Glomerular visceral epithelial cell (primary cell): ENCODE measurements at regions not wholly inside any gene's neighbourhood (a gene's known extent, or its start where the extent isn't known, plus 50 kb on each side); places are given as distances from the start of the nearest gene placed in this dataset.
"Not testable (repeated sequence)": the region's sequence is repeated elsewhere in the genome, so short reads cannot be mapped to it uniquely, and the experiment has no call there.

Source experiments
- DNase-seq: peaks from one replicate; pipeline ENCODE4 v3.0.0-alpha.2; 2016; ENCODE audit errors: extremely low spot score

DNA sequence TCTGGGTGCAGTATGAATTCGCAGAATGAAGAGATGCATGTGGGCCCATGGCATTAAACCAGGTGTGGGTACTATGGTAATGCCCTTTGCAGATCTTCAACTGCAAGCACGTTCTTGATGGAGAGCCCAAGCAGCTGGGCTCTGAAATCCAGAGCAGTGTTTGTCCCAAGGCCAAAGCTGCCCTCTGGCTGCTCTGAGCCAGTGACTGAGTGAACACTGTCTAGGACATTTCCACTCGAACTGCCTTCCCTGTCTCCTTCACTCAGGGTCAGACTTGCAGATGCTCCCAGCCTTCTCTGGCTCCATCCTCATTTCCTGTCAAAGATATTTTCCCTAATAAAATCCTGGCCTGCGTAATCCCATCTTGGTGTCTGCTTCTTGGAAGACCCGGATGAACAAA lies 80.2 kb upstream of the GJB6 start:
- DNase-seq: no peak

DNA sequence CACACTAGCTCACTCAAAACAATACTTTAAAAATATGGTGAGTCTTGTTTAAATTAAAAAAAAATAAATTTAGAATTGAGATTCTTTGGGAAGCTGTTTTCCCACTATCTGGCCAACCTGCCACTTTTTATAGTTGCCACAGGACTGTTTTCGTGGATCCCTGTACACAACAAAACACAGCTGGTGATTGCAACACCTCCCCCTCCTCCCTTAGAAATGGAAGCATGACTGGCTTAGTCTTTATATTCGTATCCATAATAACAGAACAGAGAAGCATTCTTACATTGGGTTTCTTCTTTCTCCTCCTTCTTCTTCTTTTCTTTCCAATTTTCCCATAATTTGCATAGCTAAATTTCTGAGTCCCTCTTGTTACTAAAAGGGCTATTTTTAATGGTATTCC lies 79.5 kb upstream of the GJB6 start:
- no peak for DNase-seq

DNA sequence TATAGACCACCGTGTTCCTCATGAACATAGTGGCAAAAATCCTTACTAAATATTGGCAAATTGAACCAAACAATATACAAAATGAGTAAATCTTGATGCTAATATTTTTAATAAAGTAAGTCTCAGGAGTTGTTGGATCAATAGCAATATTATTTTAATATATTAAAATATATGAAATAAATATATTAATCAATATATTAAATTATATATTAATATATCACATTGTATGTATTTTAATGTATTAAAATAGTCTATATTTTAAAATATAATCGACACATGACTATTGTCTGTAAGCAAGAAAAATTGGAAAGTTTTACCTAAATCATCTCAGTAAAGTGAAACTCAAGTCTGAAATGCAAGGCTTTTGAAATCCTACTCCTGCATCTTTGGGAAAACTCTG lies 78.9 kb upstream of the GJB6 start:
- no peak for DNase-seq

DNA sequence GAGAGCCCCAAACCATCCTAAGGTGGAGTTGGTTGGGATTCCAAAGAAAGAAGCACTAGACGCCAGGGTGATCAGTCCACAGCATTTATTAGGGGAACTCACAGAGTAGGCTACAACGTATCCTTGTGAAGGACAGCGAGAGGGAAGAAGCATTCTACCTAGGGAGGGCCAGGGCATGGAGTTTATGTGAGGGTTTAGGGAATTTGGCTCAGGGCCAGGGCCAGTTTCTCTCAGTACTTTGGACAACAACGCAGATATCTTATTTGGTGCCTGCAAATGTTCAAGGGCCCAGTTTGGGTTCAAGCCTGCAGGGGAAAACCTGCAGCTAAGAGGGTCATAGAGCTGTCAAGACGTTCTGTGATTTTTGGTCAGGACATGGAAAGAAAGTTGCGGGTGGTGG lies 73.9 kb upstream of the GJB6 start:
- no peak for DNase-seq

DNA sequence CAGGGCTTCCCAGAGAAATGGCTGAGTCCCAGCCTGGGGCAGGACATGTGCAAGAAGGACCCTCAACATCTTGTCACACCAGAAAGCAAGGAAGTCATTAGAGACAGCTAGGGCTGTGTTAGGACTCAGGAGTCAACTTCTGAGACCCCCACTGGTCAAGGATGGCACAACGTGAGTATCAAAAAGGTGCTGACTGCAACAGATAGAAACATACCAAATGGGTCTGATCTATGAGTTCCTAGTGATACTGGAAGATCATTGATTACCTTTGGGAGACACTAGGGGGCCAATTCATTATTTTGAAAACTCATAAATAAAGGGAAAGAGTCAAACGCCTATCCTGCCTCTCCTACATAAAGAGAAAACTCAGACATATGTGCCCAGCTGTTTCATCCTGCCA lies 73.5 kb upstream of the GJB6 start:
- no peak for DNase-seq

DNA sequence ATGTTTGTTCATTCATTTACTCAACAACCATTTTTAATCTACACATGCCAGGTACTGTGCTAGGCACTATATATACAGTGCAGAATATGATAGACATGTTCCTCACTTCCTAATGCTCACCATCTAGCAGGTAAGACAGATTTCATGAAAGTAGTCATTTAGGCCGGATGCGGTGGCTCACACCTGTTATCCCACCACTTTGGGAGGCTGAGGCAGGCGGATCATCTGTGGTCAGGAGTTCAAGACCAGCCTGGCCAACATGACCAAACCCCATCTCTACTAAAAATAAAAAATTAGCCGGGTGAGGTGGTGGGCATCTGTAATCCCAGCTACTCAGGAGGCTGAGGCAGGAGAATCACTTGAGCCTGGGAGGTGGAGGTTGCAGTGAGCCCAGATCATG lies 71.9 kb upstream of the GJB6 start:
- DNase-seq: not testable (repeated sequence)

DNA sequence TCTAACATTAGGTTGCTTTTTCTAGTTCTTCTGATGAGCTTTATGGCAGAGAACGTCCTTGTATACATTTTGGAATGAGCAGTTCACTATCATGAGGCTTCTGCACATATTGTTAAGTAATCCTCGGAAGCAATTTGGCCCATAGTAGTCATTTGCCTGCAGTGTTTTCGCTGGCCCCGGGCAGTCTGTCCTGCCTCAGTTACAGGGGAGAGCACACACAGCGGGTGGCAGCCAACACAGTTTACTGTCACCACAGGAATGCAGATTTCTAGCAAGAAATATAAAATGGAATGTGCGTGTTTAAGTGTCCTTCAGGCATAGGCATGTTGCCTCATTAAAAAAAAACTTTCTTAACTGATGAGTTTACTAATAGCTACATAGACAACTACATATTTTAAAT lies 71.5 kb upstream of the GJB6 start:
- DNase-seq: no peak

DNA sequence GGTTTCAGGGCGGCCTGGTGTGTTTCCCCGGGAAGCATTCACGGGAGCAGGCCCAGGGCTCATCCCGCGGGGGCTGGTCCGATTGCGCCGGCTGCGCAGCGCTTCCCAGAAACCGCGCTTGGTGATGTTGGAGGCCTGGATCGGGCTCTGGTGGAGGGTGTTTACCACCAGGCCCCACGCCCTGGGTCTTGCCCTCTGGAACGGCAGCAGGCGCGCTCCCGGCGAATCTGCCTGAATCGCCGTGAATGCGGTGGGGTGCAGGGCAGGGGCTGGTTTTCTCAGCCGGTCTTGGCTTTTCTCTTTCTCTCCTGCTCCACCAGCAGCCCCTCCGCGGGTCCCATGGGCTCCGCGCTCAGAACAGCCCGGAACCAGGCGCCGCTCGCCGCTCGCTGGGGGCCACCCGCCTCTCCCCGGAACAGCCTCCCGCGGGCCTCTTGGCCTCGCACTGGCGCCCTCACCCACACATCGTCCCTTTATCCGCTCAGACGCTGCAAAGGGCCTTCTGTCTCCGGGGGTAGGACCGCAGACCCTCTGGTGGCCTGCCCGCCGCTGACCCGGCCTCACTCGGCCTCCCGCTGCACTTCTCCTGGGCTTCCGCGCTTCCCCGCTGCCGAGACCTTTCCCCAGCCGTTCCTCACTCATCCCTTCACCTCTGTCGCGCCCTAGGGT lies 69.4 kb upstream of the GJB6 start:
- no peak for DNase-seq

DNA sequence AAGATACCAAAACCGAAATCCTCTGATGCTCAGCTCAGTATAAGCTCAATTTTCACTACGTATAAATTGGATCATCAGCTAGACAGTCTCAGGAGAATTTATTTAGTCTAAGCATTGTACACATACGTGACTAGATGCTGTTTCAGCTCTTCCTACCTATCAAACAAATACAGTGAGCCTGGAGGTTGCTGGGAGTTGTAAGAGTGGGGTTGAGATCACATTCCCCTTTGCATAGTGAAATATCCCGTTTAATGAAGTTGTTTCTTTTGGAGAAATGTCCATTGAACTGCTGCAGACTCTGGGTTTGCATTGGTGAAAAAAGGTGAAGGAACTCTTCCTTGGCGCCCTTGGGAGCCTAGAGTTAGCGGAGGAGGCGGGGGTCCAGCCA lies 68.9 kb upstream of the GJB6 start:
- no peak for DNase-seq

DNA sequence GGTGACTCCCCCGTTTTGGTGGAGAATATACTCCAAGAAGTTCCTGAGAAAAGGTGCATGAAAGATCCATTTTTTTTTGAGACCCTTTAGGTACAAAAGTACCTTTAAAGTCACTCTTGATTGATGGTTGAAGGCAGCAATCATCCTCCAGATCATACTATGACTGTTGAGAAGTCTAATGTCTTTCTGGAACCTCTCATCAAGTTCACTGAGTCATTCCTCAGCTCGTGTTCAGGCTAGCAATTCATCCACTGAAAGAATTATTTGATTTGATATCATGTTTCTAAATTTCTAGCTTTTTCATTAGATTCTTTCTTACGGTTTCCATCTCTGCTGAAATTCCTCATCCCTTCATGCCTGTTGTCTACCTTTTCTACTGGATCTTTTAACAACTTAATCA lies 65.1 kb upstream of the GJB6 start:
- DNase-seq: no peak

DNA sequence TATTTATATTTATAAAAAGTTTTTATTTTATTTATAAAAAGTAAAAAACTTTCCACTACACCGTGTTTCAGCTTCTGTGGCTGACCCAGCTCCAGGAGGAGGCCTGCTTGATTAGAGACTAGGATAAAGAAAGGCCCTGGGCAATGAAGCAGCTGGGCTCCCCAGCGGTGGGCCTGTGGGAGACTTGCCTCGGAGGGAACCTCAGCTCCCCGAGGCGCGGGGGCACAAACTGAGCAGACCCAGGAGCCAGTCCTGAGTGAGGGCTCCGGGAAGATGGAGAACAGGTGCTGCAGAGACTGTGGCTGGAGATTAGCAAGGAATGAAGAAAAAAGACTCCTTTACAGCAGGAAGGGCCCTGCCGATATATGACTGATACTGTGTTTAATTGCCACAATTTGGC lies 63.8 kb upstream of the GJB6 start:
- no peak for DNase-seq

DNA sequence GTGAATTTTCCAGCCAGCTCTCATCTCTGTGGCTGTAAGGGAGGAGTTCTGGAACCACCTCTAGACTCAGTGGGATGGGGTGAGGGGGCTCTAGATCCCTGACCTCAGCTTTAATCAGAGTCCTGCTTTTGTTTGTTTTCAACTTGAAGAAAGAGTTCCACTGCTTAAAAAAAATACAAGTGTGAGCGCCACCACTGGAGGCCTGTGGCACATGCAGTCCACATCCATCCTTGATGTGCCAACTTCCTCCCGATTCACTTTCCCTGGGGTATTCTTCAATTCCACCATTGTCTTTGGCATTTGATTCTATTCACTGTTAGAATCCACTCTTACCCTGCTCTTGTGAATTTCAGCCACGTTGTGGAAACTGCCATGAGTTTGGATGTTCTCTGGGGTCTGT lies 62.4 kb upstream of the GJB6 start:
- no peak for DNase-seq

DNA sequence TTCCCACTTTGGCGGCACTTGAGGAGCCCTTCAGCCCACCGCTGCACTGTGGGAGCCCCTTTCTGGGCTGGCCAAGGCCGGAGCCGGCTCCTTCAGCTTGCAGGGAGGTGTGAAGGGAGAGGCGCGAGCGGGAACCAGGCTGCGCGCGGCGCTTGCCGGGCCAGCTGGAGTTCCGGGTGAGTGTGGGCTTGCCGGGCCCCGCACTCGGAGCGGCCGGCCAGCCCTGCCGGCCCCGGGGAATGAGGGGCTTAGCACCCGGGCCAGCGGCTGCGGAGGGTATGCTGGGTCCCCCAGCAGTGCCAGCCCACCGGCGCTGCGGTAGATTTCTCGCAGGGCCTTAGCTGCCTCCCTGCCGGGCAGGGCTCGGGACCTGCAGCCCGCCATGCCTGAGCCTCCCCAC lies 60.2 kb upstream of the GJB6 start:
- not testable (repeated sequence) for DNase-seq

DNA sequence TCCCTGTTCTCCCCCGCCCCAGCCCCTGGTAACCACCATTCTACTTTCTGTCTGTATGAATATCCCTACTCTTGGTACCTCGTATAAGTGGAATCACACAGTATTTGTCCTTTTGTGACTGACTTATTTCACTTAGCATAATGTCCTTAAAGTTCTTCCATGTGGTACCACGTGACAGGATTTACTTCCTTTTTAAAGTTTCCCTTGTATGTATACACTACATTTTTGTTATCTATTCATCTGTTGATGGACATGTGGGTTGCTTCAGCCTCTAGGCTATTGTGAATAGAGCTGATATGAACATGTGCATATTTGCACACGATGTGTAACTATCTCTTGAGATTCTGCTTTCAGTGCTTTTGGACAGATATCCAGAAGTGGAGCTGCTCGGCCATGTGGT lies 59.6 kb upstream of the GJB6 start:
- no peak for DNase-seq

DNA sequence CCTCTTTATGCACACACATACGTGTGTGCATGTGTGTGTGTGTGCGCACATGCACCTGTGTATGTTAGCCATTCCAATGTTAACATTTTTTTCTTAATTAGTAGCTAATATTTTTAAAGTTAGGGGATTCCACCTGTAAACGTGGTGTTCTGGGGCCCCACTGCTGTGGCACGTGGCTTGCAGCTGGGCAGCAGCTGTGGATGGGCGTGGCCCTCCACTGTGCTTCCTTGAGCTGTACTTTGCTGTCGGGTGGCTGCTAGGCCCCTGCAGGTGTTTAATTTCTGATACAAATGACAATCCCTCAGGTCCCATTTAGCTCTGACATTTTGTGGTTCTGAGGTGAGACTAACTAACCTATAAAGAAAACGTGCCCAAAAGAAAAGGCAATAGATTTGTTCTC lies 58.9 kb upstream of the GJB6 start:
- no peak for DNase-seq

DNA sequence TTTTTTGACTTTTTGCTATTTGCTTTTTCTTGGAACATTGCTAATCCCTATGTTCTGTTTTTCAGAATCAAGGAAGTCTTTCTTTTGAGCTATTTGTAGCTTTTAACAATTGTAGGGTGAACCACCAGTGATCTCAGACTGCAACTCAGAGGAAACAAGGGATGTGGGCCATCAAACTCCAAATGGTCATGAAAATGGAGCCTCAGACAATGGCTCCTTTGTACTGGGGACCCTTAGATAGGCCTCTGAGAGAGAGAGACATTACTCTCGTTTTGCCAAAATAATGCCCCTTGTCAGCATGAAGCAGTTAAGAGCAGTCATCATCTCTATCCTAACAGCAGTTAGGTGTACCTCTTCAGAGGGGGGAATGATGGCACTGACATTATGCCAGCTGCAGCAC lies 56.4 kb upstream of the GJB6 start:
- no peak for DNase-seq

DNA sequence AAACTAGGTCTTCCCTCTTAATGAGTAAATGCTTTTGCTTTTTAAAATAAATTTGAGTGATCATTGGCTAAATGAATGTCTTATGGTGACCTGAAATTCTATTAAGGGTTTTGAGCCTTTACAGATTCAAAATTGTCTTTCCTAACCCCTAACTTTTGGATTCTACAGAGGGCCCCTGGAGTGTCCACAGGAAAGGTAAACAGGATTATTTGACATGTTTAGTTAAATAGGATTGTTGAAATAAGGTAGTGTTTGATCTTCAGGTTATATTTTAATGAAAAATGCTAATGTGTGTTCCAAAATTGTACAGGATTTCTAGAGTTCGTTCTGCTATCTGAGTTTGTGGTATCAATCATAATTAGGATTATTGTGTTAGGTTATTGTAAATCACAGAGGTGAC lies 55.9 kb upstream of the GJB6 start:
- DNase-seq: no peak

DNA sequence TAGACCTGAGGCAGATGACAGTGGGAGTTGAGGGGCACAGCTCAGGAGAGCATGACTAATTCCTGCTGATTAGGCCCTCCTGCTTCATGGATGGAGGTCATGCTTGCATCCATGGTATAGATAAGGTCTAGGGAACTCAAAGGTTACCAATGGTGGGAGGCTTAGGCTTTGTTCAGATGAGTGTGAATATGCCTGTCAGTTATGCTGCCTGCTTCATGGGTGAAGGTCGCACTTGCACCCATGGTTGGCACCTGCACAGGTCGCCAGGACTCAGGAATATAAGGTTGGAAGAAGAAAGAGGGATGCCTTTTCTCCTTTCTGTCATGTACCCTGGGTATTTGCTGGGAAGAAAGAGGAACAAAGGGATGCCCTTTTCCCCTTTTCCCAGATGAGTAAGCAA lies 53.4 kb upstream of the GJB6 start:
- no peak for DNase-seq
